ENCODE measurements at regions not wholly inside any gene's neighbourhood (a gene's known extent, or its start where the extent isn't known, plus 50 kb on each side); places are given as distances from the start of the nearest gene placed in this dataset.

DNA sequence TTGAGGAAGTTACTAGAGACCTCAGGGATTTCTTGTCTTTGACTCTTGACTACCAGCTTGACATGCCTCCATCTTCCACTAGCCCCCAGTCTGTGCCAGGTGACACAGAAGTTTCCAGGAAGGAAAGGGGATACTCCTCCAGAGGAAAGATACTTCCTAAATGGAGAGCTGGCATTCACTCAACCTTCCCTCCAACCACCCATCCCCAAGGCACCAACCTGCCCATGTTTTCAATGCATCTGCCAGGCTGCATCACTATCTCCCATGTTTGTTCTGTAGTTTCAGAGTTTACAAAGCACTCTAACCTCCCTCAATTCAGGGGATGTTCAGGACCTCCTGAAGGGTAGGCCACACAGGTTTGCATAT lies 198.4 kb upstream of the LPP start:
- POLR2A ChIA-PET = interaction anchor here (0.6 to 1.1 kb wide), 2 partner anchors 9 to 198 kb away, joined by 4 to 8 read pairs; no protein-coding TSS in a partner anchor
- no peaks in the 10 kb centered on the region for H3K36me3 ChIP-seq (ENCODE audit: control insufficient read depth, insufficient read depth, low read length)
- no peaks in the 10 kb centered on the region for H3K27me3 ChIP-seq (ENCODE audit: control insufficient read depth, insufficient read depth, low read length)
- CTCF ChIA-PET = interaction anchor here (0.6 to 3.5 kb wide), 6 partner anchors 9 to 217 kb away, joined by 3 to 14 read pairs (median 4); partner anchors contain the start of gene BCL6
- no peak for DNase-seq (ENCODE audit: low read depth)
- TF ChIP-seq, protein P1, sequence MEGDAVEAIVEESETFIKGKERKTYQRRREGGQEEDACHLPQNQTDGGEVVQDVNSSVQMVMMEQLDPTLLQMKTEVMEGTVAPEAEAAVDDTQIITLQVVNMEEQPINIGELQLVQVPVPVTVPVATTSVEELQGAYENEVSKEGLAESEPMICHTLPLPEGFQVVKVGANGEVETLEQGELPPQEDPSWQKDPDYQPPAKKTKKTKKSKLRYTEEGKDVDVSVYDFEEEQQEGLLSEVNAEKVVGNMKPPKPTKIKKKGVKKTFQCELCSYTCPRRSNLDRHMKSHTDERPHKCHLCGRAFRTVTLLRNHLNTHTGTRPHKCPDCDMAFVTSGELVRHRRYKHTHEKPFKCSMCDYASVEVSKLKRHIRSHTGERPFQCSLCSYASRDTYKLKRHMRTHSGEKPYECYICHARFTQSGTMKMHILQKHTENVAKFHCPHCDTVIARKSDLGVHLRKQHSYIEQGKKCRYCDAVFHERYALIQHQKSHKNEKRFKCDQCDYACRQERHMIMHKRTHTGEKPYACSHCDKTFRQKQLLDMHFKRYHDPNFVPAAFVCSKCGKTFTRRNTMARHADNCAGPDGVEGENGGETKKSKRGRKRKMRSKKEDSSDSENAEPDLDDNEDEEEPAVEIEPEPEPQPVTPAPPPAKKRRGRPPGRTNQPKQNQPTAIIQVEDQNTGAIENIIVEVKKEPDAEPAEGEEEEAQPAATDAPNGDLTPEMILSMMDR (IDR thresholded peaks at IDR 0.05; ENCODE audit: insufficient read depth, low read depth, low read length) = no peak
- H3K4me3 ChIP-seq (ENCODE audit: low read depth, low read length) = no peak overlapping the region

DNA sequence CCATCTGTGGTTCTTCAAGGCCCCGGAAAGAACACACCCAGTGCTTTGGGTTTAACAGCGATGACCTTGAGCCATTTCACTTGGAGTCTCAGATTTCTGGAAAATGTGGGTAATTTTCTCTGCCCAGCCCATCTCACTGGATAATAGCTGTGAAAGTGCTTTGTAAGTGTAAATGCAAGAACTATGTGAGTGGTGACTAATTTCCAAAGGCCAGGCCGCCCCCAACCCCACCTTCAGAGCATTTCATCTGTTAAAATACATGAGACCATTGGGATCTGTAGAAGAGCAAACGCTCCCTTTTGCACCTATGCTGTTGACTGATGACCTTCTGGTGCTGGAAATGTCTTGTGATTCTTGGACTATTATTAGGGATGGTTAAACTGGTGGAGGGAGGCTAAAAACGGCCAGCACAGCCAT lies 196.8 kb upstream of the LPP start:
- H3K4me3 ChIP-seq (ENCODE audit: low read depth, low read length) = no peak overlapping the region
- TF ChIP-seq, protein P1 (IDR thresholded peaks at IDR 0.05; ENCODE audit: insufficient read depth, low read depth, low read length) = no peak
- H3K36me3 ChIP-seq (ENCODE audit: control insufficient read depth, insufficient read depth, low read length) = no peaks in the 10 kb centered on the region
- CTCF ChIA-PET = no interaction called here
- DNase-seq (ENCODE audit: low read depth) = no peak
- no peaks in the 10 kb centered on the region for H3K27me3 ChIP-seq (ENCODE audit: control insufficient read depth, insufficient read depth, low read length)
- POLR2A ChIA-PET = no interaction called here

DNA sequence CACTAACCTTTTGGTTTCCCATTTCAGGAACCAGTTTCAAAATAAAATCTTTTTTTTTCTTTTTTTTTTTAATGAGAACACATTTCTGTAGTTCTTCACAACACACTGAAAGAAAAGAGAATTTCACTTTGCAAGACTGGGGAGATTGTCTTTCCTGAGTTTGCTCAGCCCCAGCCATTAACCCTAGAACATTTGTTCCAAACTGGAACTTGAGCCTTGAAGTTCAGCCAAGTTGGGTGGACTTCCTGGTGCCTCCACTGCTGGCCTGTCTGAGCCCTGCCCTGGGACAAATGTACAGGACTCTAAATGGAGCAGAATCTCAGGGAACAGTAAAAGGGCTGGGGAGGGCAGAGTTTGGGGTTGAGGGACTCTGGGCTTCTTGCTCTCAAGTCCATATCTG lies 196.4 kb upstream of the LPP start:
- TF ChIP-seq, protein P1 (IDR thresholded peaks at IDR 0.05; ENCODE audit: insufficient read depth, low read depth, low read length) = no peak
- CTCF ChIA-PET = no interaction called here
- no peak for DNase-seq (ENCODE audit: low read depth)

DNA sequence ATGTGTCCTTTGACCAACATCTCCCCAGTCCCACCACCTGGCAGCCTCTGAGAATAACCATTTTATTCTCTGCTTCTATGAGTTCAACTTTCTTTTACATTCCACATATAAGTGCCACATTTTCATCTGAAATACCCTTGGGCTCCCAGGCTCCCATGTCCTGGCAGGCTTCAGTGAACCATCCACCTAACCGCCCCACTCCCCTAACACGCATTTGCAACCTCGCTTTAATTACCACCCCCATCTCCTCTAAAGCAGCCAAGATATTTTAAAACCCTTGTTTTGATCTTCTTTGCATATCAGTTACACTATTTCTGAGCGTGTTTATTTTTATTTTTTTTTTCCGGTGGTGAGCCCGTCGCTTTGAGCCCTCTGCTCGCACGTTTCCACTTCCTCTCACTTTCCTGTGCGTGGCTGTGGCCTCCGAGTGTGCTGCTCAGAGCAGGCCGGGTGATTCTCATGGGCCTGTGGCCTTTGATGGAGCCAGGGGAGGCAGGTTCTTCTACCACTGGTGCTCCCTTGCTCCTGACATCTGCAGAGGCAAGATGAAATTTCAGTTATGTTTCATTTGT lies 195.4 kb upstream of the LPP start:
- TF ChIP-seq, protein P1 (IDR thresholded peaks at IDR 0.05; ENCODE audit: insufficient read depth, low read depth, low read length) = no peak
- Histone ChIP-seq H3K4me3 (ENCODE audit: low read depth, low read length) (no peak overlapping the region), H3K36me3 (ENCODE audit: control insufficient read depth, insufficient read depth, low read length) (no peaks in the 10 kb centered on the region), H3K27me3 (ENCODE audit: control insufficient read depth, insufficient read depth, low read length) (no peaks in the 10 kb centered on the region)
- ChIA-PET POLR2A (no interaction called here), CTCF (no interaction called here)
- no peak for DNase-seq (ENCODE audit: low read depth)

More for the DNA sequence above, 196.4 kb upstream of the LPP start:
- no peaks in the 10 kb centered on the region for H3K36me3 ChIP-seq (ENCODE audit: control insufficient read depth, insufficient read depth, low read length)
- H3K4me3 ChIP-seq (ENCODE audit: low read depth, low read length) = no peak overlapping the region
- POLR2A ChIA-PET = no interaction called here
- no peaks in the 10 kb centered on the region for H3K27me3 ChIP-seq (ENCODE audit: control insufficient read depth, insufficient read depth, low read length)

DNA sequence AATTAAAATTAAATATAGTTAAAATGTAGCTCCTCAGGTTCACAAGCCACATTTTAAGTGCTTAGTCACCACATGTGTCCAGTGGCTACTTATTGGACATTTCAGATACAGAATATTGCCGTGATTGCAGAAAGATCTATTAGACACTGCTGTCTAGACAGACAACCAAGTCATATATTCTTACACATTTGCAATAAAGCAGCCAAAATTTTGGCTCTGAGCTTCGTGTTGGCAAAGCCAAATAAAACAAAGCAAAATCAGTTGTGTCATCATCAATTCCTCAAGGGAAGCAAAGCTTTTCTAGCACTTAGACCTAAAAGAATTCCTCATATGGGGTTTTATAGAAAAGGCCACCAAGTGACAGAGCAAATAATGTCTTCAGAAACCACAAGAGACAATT lies 193.1 kb upstream of the LPP start:
- TF ChIP-seq, protein P1 (IDR thresholded peaks at IDR 0.05; ENCODE audit: insufficient read depth, low read depth, low read length) = no peak
- no peaks in the 10 kb centered on the region for H3K36me3 ChIP-seq (ENCODE audit: control insufficient read depth, insufficient read depth, low read length)
- POLR2A ChIA-PET = no interaction called here
- CTCF ChIA-PET = no interaction called here
- no peak overlapping the region for H3K4me3 ChIP-seq (ENCODE audit: low read depth, low read length)
- H3K27me3 ChIP-seq (ENCODE audit: control insufficient read depth, insufficient read depth, low read length) = no peaks in the 10 kb centered on the region
- no peak for DNase-seq (ENCODE audit: low read depth)

Measured in BJ (cell line).